Smooth muscle cell (in vitro differentiated cells): ENCODE measurements at regions not wholly inside any gene's neighbourhood (a gene's known extent, or its start where the extent isn't known, plus 50 kb on each side); places are given as distances from the start of the nearest gene placed in this dataset.
A peak's percentile ranks its signal among the peaks of the same experiment; 100 is the strongest.

ENCODE experiments used
- DNase-seq: peaks from one replicate; lab custom pipeline; 2025; ENCODE audit not compliant: unreplicated experiment; lab: John Stamatoyannopoulos, UW
- H2AFZ ChIP-seq: fragments of 200-600 bp; sonication (generic); 2 replicates; pipeline ENCODE4 v1.6.0; 2016; ENCODE audit warnings: antibody characterized with exemption, low read depth, mild to moderate bottlenecking
- H3F3A ChIP-seq: fragments of 200-600 bp; sonication (generic); 2 replicates; pipeline ENCODE4 v1.6.0; 2017; ENCODE audit warnings: antibody characterized with exemption, low read depth
- H3K27ac ChIP-seq: fragments of 200-600 bp; sonication (generic); 2 replicates; pipeline ENCODE4 v1.5.1; 2016; ENCODE audit warnings: low read depth, mild to moderate bottlenecking
- H3K27me3 ChIP-seq: fragments of 200-600 bp; sonication (generic); 2 replicates; pipeline ENCODE4 v1.6.1; 2016; ENCODE audit warnings: low read depth, mild to moderate bottlenecking
- H3K36me3 ChIP-seq: fragments of 200-600 bp; sonication (generic); 2 replicates; pipeline ENCODE4 v1.5.1; 2016; ENCODE audit warnings: low read depth
- H3K4me1 ChIP-seq: fragments of 200-600 bp; sonication (generic); 2 replicates; pipeline ENCODE4 v1.5.1; 2016; ENCODE audit warnings: low read depth
- H3K4me2 ChIP-seq: fragments of 200-600 bp; sonication (generic); 2 replicates; pipeline ENCODE4 v1.6.0; 2016; ENCODE audit warnings: mild to moderate bottlenecking
- H3K4me3 ChIP-seq: fragments of 200-600 bp; sonication (generic); 2 replicates; pipeline ENCODE4 v1.5.1; 2016; ENCODE audit warnings: mild to moderate bottlenecking
- H3K79me2 ChIP-seq: fragments of 200-600 bp; sonication (generic); 2 replicates; pipeline ENCODE4 v1.6.0; 2016; ENCODE audit warnings: low read depth, mild to moderate bottlenecking
- H3K9ac ChIP-seq: fragments of 200-600 bp; sonication (generic); 2 replicates; pipeline ENCODE4 v1.6.0; 2016; ENCODE audit warnings: low read depth
- H3K9me3 ChIP-seq: fragments of 200-600 bp; sonication (generic); replicated peaks from 2 replicates; pipeline ENCODE4 v1.5.1; 2016; ENCODE audit warnings: low read depth
- H4K20me1 ChIP-seq: fragments of 200-600 bp; sonication (generic); 2 replicates; pipeline ENCODE4 v1.6.0; 2016; ENCODE audit warnings: low read depth
- WGBS: methylation state at CpG from one replicate; pipeline ENCODE4 v1.1.7; 2016; ENCODE audit warnings: low lambda C conversion rate; 5-methylcytosine and 5-hydroxymethylcytosine counted together
- TF ChIP-seq, protein P1 (sequence below): fragments of 200-600 bp; sonication (generic); IDR thresholded peaks from 2 replicates; pipeline ENCODE4 v1.5.1; 2017; ENCODE audit warnings: borderline replicate concordance, mild to moderate bottlenecking, antibody characterized with exemption; ENCODE audit not compliant: insufficient read depth, poor library complexity, severe bottlenecking

DNA sequence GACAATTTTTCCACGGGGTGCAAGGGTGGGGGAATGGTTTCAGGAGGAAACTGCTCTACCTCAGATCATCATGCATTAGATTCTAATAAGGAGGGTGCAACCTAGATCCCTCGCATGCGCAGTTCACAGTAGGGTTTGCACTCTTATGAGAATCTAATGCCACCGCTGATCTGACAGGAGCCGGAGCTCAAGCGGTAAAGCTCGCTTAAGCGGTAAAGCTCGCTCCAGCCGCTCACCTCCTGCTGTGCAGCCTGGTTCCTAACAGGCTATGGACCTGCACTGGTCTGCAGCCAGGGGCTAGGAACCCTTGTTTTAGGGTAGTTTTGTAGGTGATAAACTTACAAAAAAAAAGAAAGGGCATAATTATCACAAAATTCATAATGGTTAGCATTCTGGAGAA is 53.9 kb upstream of the RYR3 start:
- no peak overlapping the region for H3K4me3 ChIP-seq
- H2AFZ ChIP-seq = no peak overlapping the region
- H3K9me3 ChIP-seq = no peaks in the 10 kb centered on the region
- H3F3A ChIP-seq = no peaks in the 10 kb centered on the region
- no peaks in the 10 kb centered on the region for H3K27me3 ChIP-seq
- H3K79me2 ChIP-seq = no peaks in the 10 kb centered on the region
- no peak overlapping the region for H3K4me2 ChIP-seq
- no peaks in the 10 kb centered on the region for H3K36me3 ChIP-seq
- H3K9ac ChIP-seq = no peak overlapping the region
- no peaks in the 10 kb centered on the region for H3K4me1 ChIP-seq
- TF ChIP-seq, protein P1, sequence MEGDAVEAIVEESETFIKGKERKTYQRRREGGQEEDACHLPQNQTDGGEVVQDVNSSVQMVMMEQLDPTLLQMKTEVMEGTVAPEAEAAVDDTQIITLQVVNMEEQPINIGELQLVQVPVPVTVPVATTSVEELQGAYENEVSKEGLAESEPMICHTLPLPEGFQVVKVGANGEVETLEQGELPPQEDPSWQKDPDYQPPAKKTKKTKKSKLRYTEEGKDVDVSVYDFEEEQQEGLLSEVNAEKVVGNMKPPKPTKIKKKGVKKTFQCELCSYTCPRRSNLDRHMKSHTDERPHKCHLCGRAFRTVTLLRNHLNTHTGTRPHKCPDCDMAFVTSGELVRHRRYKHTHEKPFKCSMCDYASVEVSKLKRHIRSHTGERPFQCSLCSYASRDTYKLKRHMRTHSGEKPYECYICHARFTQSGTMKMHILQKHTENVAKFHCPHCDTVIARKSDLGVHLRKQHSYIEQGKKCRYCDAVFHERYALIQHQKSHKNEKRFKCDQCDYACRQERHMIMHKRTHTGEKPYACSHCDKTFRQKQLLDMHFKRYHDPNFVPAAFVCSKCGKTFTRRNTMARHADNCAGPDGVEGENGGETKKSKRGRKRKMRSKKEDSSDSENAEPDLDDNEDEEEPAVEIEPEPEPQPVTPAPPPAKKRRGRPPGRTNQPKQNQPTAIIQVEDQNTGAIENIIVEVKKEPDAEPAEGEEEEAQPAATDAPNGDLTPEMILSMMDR = no peak
- WGBS = 92% methylated on average over 10 of the region's 10 CpGs
- DNase-seq = no peak
- H4K20me1 ChIP-seq = no peaks in the 10 kb centered on the region
- H3K27ac ChIP-seq = no peak overlapping the region

DNA sequence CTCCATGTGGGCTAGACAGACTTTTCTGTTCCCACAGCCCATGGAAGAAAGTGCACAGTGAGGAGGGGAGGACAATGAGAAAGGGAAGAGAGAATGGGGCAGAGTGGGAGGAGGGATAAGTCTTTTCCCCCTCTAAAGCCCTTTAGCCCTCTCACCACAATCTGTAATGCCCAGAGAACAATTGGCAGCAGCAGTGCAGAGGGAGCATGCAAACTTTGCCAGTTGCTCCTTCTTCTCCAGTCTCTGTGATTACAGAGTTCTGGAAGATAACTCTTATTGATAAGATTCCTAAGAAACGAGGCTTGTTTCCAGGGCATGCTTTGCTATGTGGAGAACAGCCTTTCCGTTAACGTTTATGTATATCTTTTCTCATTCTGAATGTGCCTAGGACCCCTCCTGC is 50.0 kb upstream of the FMN1 start:
- no peak for DNase-seq
- H3K36me3 ChIP-seq = no peaks in the 10 kb centered on the region
- no peaks in the 10 kb centered on the region for H3K27me3 ChIP-seq
- H3K4me2 ChIP-seq = peak overlapping the region; percentile 67
- no peaks in the 10 kb centered on the region for H3K79me2 ChIP-seq
- H3K9ac ChIP-seq = peak overlapping the region; percentile 94
- H4K20me1 ChIP-seq = no peaks in the 10 kb centered on the region
- peaks cover 22% of the 10 kb centered on the region for H3F3A ChIP-seq
- no peaks in the 10 kb centered on the region for H3K9me3 ChIP-seq
- H3K4me3 ChIP-seq = no peak overlapping the region
- TF ChIP-seq, protein P1 = no peak
- peaks cover 20% of the 10 kb centered on the region for H3K4me1 ChIP-seq
- H2AFZ ChIP-seq = no peak overlapping the region
- WGBS = 13% methylated on average over 3 of the region's 3 CpGs
- peak overlapping the region; percentile 97 for H3K27ac ChIP-seq
